ENCODE measurements at regions not wholly inside any gene's neighbourhood (a gene's known extent, or its start where the extent isn't known, plus 50 kb on each side); places are given as distances from the start of the nearest gene placed in this dataset.
"Not testable (repeated sequence)": the region's sequence is repeated elsewhere in the genome, so short reads cannot be mapped to it uniquely, and the experiment has no call there.

DNA sequence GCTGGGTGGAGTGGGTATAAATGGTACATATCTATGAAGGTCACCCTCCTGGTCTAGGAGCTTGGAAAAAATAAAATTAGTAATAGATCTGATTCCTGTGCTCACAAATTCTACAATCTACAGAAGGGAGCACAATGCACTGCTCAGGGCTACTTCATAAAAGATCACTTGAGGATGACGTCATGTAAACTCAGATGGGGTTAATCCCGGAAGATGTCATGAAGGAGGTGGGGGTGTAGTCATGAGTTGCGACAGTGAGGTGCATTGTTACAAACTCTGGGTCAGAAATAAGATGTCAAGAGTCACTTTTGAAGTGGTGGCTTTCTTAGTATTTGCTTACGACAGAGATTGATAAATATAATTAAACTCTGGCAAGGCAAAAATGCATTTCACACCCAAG lies 68.2 kb downstream of the LHX9 start:
- DNase-seq (ENCODE audit: low read depth), result no peak

DNA sequence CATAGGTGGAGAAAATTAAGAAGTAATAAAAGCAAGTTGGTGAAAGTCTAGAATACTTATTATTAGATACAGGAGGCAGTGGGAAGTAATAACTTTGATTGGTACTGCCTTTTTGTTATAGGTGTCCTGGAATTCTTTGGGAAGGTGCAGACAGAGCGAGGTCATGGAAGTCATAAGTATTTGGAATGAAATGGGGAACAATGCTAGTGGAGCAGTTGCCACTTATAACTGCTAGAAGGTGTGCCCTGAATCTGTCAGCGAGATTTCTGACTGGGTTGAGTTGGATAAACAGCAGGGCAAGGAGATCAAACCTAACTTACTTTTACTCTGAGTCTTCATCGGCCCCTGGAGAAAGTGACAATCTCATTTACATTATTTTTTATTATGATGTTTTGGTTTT lies 69.6 kb downstream of the LHX9 start:
- DNase-seq (ENCODE audit: low read depth), result no peak

DNA sequence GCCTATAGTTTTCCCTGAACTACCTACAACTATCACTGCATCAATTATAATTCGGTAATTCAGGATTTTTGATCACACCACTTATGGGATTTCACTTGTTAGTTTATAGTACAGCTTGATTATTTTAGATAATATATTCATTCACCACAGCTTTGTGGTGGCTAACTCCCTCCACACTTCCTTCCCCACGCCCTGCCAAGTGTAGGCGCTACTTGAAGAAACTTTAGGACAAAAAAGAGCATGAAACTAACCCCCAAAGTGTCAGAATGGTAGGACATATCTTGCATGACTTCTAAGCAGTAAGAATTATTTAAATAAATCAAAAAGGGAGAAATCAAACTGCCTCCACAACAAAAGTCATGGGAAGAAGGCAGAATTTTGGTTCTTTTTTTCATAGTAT lies 70.1 kb downstream of the LHX9 start:
- no peak for DNase-seq (ENCODE audit: low read depth)

DNA sequence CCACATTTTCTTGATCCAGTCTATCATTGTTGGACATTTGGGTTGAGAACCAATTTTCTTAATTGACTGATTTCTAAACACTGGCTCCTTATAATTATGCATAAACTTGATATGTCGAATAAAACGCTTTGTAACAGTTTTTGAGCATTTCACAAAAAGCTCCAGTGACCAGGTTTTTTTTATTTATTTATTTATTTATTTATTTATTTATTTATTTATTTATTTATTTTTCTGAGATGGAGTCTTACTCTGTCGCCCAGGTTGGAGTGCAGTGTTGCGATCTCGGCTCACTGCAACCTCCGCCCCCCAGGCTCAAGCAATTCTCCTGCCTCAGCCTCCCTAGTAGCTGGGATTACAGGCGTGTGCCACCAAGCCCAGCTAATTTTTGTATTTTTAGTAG lies 71.4 kb downstream of the LHX9 start:
- not testable (repeated sequence) for DNase-seq (ENCODE audit: low read depth)

DNA sequence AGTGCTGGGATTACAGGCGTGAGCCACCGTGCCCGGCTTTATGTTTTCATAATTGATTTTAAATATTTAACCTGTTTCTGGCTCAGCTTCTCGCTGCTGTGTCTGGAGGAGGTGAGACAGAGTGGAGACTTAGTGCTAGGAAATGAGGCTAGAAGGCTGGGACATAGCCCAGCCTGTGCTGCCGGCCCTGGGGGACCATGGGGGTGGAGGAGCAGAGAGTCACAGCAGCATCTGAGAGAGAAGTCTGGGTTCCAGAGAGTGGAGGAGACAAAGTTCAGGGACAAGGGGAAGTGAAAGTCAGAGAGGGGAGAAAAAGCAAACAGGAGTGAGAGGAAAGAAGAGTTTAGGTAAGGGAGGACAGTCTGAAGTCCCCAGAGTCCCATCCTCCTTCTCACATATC lies 71.9 kb downstream of the LHX9 start:
- no peak for DNase-seq (ENCODE audit: low read depth)

DNA sequence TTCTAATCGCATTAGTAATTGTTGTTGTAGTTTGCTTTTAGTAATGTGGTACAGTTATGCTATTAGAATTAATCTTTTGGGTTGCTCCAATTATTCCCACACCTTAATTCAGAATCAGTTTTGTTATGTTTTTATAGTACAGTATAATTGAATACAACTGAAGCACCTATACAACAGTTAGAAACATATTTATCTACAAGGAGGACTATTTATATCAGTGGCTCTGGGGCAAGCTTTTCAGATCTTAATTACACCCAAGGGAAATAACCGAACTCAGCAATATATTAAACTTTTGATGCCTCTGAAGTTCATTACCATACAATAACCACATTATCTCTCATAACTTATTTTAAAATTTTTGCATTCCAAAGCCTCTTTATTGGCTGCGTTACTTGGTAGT lies 74.4 kb downstream of the LHX9 start:
- DNase-seq (ENCODE audit: low read depth), result no peak

DNA sequence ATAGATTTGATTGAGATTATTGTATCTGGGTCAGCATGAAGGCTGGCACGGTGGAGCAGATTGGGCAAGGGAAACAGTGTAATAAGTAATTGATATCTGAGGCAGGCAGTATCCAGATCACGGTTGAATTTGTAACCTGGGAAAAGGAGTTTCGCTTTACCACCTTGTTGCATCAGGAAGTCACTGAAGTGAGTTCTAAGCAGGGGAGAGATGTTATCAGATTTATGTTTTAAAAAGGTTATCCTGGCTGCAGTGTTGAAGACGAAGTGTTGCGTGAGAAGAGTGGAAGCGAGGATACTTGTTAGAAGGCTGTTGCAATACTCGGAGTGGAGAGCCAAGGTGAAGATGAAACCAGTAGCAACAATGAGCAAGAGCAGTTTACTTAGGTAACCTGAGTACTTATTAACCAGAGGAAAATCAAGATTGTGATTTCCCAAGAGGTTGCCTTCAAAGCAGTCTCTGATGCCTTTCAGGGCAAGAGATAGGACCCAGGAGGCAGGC lies 77.8 kb downstream of the LHX9 start:
- DNase-seq (ENCODE audit: low read depth), result no peak

DNA sequence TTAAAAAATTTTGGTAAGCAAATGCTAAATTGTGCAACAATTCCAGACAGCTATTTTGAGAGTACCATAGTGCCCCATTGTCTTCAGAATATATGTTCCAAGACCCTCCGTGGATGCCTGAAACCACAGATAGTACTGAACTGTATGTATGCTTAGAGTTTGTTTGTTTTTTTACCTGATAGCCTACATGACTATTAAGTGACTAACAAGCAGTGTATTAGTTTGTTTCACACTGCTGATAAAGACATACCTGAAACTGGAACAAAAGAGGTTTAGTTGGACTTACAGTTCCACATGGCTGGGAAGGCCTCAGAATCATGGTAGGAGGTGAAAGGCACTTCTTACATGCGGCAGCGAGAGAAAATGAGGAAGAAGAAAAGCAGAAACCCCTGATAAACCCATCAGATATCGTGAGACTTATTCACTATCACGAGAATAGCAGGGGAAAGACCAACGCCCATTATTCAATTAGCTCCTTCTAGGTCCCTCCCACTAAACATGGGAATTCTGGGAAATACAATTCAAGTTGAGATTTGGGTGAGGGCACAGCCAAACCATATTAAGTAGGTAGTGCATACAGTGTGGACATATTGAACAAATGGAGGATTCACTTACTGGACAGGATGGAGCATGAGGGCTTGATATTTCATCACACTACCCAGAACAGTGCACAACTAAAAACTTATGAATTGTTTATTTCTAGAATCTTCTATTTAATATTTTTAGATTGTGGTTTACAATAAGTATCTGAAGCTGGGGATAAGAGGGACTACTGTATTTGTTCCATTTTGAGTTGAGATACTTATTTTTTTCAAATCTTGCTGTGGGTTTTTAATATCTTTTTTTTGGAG lies 78.5 kb downstream of the LHX9 start:
- no peak for DNase-seq (ENCODE audit: low read depth)

DNA sequence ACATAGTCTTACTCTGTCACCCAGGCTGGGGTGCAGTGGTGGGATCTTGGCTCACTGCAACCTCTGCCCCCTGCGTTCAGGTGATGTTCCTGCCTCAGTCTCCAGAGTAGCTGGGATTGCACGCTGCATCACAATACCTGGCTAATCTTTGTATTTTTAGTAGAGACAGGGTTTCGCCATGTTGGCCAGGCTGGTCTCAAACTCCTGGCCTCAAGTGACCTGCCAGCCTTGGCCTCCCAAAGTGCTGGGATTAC lies 79.0 kb downstream of the LHX9 start:
- DNase-seq (ENCODE audit: low read depth), result not testable (repeated sequence)

DNA sequence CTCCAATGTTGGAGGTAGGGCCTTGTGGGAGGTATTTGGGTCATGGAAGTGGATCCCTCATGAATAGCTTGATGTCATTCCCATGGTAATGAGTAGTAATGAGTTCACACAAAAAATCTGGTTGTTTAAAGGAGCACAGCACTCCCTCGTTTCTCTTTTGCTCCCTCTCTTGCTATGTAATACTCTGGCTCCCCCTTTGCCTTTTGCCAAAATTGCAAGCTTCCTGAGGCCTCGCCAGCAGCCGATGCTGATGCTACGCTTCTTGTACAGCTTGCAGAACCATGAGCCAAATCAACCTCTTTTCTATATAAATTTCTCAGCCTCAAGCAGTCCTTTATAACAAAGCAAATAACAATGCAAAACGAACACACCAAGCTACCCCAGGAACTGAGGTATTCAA lies 80.9 kb downstream of the LHX9 start:
- DNase-seq (ENCODE audit: low read depth), result no peak

DNA sequence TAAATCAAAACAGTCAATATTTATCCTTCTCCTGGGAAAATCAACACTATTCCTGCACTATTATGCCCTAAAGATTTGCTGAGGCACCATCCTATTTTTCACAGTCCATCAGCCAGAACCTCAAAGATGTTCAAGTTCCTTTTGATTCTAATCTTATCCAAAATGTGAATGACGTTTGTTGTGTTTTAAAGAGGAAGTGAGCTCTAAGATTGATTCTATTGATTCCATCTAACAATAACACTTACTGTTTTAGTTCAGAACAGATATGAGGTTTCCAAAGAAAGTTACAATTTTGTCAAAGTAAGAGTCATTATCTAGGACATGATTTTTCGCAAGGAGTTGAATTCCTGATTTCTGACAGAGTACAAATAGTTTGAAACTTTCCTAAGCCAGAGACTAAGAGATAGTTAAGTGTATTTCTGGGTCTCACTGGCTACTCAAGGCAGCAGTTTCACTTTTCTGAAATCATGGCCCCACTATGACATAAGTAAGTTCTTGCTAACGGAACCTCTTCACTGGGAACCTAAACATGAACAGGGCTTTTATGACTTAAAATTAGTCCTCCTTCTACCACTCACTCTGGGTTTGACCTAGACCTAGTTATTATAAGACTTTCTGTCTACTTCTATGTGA lies 84.7 kb downstream of the LHX9 start:
- no peak for DNase-seq (ENCODE audit: low read depth)

DNA sequence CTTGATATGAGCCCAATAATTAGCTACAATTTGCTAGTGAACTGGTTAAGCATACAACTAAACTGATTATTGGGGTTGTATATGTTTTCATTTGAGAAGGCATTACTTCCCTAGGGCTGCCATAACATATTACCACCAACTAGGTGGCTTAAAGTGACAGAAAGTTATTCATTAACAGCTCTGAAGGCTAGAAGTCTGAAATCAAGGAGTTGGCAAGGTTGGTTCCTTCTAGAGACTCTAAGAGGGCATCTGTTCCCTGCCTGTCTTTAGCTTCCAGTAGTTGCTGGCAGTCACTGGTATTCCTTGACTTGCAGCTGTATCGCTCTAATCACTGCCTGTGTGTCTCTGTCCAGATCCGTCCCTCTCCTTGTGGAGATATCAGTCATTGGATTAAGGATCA lies 86.3 kb downstream of the LHX9 start:
- no peak for DNase-seq (ENCODE audit: low read depth)

DNA sequence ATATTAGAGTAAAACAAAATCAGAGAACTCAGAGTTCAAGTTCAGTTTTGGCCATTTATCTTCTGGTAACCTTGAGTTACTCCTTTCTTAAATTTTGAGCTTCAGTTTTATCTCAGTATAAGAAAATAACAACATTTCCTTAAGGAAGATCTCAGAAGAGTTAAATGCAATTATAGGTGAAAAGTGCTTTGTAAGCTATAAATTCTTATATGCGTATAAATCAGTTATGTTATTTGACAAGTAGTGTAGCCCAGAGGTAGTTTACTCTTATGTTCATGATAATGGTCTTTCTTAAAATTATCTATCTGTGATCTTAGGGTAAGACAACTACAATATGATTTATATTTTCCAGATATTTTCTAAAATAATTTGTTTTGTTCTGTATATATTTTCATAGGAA lies 89.8 kb downstream of the LHX9 start:
- DNase-seq (ENCODE audit: low read depth), result no peak

DNA sequence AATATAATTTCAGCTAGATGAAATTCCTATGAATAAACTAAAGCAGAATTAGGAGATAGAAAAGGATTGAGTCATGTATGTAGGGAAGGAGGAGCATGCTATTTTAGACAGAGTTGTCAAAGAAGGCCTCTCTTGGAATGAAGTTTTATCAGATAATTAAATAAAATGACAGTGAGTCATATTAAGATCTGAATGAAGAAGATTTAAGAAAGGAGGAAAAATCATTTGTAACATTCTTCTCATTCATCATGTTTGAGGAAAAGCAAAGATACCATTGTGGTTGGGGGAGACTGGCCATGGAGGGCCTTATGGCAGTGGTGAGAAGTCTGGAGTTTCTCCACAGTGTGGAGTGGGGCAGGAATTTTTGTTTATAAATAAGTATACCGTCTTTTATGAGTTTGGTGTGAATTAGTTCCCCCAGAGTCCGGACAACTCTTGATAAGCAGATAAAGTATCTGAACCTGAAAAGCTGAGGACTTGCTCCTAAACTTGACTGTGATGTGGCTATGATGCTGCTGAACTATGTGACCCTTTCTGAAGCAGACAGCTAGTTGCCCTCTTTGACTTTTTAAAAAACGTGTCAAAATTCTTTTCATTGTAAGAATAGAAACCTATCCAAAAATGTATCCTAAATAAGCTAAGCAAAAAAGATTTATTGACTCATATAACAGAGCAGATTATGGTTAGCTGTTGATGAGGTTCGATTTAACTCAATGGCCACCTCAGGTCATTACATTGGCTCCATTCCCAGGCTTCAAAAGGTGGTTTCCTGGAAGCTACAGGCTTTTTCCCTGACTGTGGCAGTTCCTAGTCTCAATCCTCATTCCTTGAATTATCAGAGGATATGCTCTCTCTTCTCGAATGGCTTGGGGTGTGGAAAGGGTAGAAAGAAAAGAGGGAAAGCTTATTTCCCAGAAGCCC lies 90.8 kb downstream of the LHX9 start:
- no peak for DNase-seq (ENCODE audit: low read depth)

DNA sequence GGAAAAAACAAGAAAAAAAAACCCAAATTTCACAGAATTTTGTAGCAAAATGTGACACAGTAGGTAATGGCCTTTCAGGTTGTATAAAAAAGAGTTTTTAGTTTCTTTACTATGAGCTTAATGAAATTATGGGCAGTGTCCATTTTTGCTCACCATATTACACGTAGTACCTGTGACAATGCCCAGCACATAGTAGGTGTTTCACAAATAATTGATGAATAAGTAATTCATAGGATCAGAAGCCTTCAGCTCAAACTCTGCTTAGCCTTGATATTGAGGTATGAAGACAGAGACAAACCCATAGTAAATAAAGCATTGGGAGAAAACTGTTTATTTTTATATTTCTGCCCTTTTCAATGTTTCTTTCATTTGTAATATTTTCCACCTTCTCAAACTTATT lies 97.2 kb downstream of the LHX9 start:
- DNase-seq (ENCODE audit: low read depth), result no peak

DNA sequence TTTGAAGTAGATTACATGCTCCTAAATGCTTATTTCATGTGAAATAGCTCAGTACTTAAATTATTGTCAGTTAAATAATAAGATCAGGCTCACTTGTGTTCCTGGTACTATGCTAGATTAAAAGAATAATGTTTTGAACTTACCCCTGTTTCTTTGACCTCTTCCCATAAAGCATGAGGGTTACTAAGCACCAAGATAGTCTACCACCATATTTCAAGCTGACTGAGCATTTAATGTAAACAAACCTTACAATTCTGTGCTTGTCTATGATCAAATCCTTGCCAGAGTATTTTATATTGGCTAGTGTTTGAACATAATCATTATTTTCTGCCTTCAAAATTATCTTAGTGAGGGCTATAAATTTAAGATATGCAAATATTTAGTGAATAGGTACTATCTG lies 98.1 kb downstream of the LHX9 start:
- DNase-seq (ENCODE audit: low read depth), result no peak

DNA sequence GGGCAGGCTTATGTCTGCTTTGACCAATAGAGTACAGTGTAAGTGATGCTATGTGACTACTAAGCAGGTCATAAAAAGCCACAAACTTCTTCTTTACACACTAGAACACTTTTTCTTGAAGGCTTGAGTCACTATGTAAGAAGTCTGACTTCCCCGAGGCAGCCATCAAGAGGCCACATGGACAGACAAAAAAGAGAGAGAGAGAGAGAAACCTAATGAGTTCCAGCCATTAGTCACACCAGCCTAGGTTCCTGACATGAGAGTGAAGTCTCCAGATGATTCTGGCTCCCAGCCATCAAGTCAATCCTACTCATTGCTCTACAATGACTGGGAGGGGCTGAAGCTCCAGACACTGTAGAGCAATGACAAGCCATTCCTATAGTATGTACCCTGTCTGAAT lies 101.4 kb downstream of the LHX9 start:
- DNase-seq (ENCODE audit: low read depth), result no peak

DNA sequence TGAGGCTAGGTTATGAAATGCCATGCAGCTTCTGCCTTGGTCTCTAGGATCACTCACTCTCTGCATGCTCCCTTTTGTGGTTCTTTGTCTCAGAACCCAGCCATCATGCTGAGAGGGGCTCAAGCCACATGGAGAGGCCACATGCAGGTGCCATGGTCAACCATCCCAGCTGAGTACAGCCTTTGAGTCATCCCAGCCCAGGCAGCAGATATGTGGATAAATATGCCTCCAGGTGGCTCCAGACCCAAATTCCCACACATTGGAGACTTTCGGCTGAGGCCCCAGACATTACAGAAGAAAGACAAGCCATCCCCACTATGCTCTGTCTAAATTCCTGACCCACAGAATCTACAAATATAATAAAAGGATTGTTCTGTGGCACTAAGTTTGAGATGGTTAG lies 102.0 kb downstream of the LHX9 start:
- no peak for DNase-seq (ENCODE audit: low read depth)

DNA sequence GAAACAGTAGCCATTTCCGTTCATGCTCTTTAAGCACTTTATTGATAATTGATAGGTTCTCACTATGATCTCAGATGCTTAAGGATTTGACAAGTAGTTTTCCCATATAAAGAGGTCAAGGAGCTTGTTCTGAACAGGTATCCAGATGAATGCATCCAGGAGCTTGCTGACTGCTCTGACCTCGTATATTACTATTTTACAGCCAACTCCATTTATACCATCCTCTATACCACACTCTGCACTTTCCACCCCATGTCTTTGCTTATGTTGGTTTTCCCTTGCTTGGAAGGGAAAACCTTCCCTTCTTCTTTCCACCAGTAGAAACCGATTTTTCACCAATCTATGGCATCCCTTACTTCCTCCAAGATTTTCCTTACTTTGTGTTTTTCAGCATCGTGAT lies 107.2 kb downstream of the LHX9 start:
- DNase-seq (ENCODE audit: low read depth), result no peak

DNA sequence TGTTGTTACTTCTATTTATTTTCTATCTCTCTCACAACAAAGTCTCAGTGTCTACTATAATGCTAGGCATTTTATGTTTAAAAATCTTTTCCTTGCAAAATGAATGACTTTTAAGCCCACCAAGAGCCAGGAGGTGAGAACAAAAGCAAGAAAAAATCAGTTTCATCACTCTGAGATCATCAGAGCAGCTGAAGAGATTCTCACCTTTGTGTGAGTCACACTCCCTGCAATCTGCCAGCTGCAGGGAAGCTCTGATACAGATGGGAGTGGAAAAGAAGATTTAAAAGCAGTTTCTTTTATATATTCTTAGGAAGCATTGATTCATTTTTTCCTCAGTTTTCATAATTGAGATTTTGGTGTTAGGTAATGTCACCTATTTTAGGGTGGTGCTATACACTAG lies 107.6 kb downstream of the LHX9 start:
- DNase-seq (ENCODE audit: low read depth), result no peak

DNA sequence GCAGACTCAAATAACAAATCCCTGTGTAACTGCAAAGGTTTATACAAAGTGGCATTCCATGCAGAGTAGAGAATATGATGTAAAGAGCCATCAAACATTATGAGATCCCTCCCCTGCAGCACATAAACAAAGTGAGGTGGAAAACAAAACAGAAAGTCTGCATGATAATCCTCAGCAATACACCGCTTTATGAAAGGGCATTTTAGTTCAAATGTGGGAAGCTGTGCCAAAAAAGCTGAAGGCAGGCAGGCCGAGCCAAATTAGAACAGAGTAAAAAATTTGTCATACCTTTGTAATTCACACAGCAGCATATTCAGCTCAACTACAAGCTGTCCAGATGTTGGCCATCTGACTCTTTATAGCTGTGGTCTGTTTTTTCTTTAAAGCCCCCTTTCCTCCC lies 113.5 kb downstream of the LHX9 start:
- no peak for DNase-seq (ENCODE audit: low read depth)

DNA sequence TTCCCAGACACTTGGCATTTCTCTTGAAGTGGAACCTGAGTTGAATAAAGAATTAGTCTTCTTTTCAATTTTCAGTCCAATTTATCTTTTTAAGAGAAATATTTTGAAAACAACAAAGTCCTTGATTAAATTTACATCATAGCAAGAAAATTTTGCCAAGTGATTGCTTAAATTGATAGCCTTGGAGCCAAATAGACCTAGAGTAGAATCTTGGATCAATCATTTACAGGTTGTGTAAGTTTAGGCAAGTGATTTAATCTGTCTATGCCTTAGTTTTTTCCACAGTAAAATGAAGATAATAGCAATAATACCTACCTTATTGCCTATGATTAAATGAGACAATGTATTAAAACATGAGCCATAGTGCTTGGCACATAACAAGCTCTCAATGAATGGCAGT lies 113.9 kb downstream of the LHX9 start:
- no peak for DNase-seq (ENCODE audit: low read depth)

DNA sequence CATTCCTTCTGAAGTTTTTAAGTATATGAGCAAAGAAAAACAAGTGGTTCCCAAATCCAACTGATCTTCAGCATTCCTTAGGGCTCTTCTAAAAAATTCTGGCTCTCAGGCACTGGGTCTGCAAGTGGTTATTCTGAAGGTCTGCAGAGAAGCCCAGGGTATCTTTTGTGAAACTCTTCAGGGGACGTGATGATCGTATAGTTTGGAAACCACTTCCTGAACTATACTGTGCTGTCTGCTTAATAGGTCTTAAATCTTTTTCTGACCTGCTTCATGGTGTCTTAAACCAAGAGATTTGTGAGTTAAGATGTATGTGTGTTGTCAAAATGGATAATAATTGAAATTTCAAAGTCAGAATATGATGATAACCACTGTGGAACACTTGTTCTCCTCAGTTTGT lies 115.5 kb downstream of the LHX9 start:
- no peak for DNase-seq (ENCODE audit: low read depth)

Measured in stimulated activated CD8-positive, alpha-beta memory T cell treated with anti-CD3 and anti-CD28 coated beads, Interleukin-4, amount 100 ng/mL, for 24 hours (primary cell).